Activated CD4-positive, alpha-beta memory T cell treated with anti-CD3 and anti-CD28 coated beads for 36 hours (primary cell): ENCODE measurements at regions not wholly inside any gene's neighbourhood (a gene's known extent, or its start where the extent isn't known, plus 50 kb on each side); places are given as distances from the start of the nearest gene placed in this dataset.

Experiments
- CTCF ChIA-PET: fragments of 350-600 bp; sonication (Branson Sonifier 250); formaldehyde crosslinking; loops from one replicate; lab custom pipeline; 2021; ENCODE audit warnings: antibody characterized with exemption, inconsistent platforms; lab: Charles Lee
- POLR2A ChIA-PET: fragments of 350-600 bp; sonication (Branson Sonifier 250); formaldehyde crosslinking; loops from one replicate; lab custom pipeline; 2021; ENCODE audit warnings: antibody characterized with exemption; lab: Charles Lee
- DNase-seq: peaks from one replicate; pipeline ENCODE4 v3.0.0-alpha.2; 2020
- H3K27ac Mint-ChIP-seq: one replicate; pipeline ENCODE4 v1.8.0; 2021; ENCODE audit warnings: mixed read lengths
- H3K27me3 Mint-ChIP-seq: one replicate; pipeline ENCODE4 v1.8.0; 2021; ENCODE audit warnings: mixed read lengths
- H3K36me3 Mint-ChIP-seq: one replicate; pipeline ENCODE4 v1.8.0; 2021; ENCODE audit warnings: mixed read lengths
- H3K4me1 Mint-ChIP-seq: one replicate; pipeline ENCODE4 v1.8.0; 2021; ENCODE audit warnings: low read depth, mixed read lengths
- H3K4me3 Mint-ChIP-seq: one replicate; pipeline ENCODE4 v1.8.0; 2021; ENCODE audit warnings: mild to moderate bottlenecking, mixed read lengths
- H3K9me3 Mint-ChIP-seq: one replicate; pipeline ENCODE4 v1.8.0; 2021; ENCODE audit warnings: mixed read lengths
- intact Hi-C: fragments of 100-400 bp; cut with micrococcal nuclease; formaldehyde crosslinking; loops from one replicate; pipeline ENCODE4 v1.15.1; 2023

DNA sequence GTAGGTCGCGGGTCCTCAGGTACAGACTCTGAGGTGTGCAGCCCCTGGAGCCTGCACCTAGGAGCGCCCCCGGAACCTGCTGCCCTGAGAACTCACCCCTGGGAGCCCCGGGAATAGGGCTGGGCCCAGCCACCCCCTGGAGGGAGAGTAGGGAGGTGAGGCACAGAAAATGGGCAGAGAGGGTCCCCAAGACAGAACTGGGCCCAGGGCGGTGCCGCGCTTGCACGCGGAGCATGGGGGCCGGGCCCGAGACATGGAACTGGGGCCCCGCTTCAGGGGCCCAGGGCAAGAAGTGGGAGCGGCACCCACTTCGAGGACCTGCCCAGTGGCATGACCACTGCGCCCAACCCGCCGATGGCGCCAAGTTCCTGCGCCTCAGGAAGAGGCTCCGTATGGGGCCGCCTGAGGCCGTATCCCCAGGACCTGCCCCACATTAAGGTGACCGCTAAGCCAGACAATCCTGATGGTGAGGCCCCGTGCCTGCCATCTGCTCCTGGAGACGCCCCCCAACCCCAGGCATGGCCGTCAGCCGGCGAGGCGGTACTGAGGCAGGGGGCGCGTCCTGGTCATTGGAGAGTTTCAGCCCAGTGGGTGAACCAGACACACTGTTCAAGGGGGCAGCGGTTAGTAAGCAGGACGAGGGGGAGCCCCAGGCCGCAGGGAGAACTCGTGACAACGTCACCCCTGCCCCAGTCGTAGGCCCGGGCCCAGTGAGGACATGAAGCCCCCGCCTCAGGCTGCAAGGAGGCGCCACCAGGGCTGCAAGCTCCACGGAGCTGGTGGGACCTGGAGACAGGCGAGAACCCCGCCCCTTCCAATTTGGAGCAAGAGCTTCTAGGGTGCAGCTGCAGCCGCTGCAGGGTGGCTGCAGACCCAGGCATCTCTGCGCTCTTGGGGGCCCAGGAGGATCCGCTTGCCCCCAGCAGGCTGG is 89.5 kb upstream of the PUM3 start:
- H3K27ac Mint-ChIP-seq = no peak overlapping the region
- H3K36me3 Mint-ChIP-seq = no peaks in the 10 kb centered on the region
- intact Hi-C loops = loop anchor here (10.0 kb wide), 1 partner anchor 61 kb away; no protein-coding TSS in a partner anchor
- no peaks in the 10 kb centered on the region for H3K9me3 Mint-ChIP-seq
- no peak overlapping the region for H3K4me3 Mint-ChIP-seq
- no peaks in the 10 kb centered on the region for H3K27me3 Mint-ChIP-seq
- ChIA-PET POLR2A (no interaction called here), CTCF (no interaction called here)
- H3K4me1 Mint-ChIP-seq = no peaks in the 10 kb centered on the region
- no peak for DNase-seq

DNA sequence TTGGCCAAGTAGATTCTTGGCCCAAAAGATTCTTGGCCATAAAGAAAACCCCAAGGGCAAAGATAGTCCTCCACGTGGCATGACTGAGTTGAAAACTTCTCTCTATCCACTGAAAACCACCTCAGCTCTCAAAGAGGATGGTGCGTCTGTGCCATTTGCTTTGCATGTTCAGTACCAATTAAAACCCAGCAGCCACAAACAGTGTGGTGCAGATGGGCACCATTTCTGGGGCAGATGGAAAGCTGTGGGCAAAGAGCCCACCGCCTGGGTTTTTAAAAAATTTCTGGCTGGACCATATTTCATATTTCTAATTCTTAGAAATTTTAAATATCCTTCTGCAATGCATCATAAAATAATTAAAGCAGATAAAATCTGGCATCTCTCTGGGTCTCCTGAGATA is 84.5 kb upstream of the PUM3 start:
- no peak for DNase-seq
- no peaks in the 10 kb centered on the region for H3K4me1 Mint-ChIP-seq
- H3K27me3 Mint-ChIP-seq = peaks cover 6% of the 10 kb centered on the region
- H3K4me3 Mint-ChIP-seq = no peak overlapping the region
- ChIA-PET POLR2A (no interaction called here), CTCF (interaction anchor here (0.8 kb wide), 1 partner anchor 117 kb away, joined by 3 read pairs; no protein-coding TSS in a partner anchor)
- no peaks in the 10 kb centered on the region for H3K36me3 Mint-ChIP-seq
- intact Hi-C loops = no loop called here
- no peaks in the 10 kb centered on the region for H3K9me3 Mint-ChIP-seq
- no peak overlapping the region for H3K27ac Mint-ChIP-seq

DNA sequence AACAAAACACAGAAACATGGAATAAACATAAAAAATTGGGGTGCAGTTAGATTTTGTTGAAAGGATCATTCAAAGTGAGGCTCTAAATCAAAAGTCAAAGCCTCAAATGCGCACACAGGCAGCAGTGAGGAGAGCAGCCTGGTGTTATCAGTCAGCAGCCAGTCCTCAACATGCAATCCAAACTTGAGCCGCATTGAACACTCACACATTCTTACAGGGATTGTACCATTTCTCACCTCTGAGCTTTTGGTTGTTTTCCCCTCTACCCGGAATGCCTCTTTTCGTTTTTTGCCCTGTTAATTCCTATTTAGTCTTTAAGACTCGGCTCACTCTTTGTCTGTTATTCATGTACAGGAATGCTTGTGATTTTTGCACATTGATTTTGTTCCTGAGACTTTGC is 81.1 kb upstream of the PUM3 start:
- Mint-ChIP-seq H3K9me3 (no peaks in the 10 kb centered on the region), H3K4me1 (no peaks in the 10 kb centered on the region), H3K36me3 (no peaks in the 10 kb centered on the region), H3K4me3 (no peak overlapping the region), H3K27me3 (peaks cover 9% of the 10 kb centered on the region), H3K27ac (no peak overlapping the region)
- POLR2A ChIA-PET = no interaction called here
- intact Hi-C loops = no loop called here
- DNase-seq = no peak
- CTCF ChIA-PET = no interaction called here

DNA sequence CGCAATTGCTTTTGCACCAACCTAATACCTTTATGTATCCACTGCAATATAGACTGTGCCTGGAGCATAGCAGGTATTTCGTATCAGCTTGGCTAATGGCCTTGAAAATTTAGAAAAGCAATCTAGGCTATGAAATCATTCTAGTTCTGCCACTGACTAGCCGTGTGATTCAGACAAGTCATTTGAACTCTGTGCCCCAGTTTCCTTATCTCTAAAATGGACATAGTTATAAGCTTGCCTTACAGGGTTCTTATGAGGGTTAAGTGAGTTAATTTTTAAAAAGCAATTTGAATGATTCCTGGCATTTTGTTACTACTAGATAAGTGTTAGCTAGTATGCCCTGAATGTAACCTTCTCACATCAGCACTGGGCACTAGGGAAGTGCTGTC is 80.5 kb upstream of the PUM3 start:
- ChIA-PET POLR2A (no interaction called here), CTCF (no interaction called here)
- Mint-ChIP-seq H3K27me3 (peaks cover 9% of the 10 kb centered on the region), H3K27ac (no peak overlapping the region), H3K36me3 (no peaks in the 10 kb centered on the region), H3K9me3 (no peaks in the 10 kb centered on the region), H3K4me1 (no peaks in the 10 kb centered on the region), H3K4me3 (no peak overlapping the region)
- intact Hi-C loops = no loop called here
- DNase-seq = no peak

DNA sequence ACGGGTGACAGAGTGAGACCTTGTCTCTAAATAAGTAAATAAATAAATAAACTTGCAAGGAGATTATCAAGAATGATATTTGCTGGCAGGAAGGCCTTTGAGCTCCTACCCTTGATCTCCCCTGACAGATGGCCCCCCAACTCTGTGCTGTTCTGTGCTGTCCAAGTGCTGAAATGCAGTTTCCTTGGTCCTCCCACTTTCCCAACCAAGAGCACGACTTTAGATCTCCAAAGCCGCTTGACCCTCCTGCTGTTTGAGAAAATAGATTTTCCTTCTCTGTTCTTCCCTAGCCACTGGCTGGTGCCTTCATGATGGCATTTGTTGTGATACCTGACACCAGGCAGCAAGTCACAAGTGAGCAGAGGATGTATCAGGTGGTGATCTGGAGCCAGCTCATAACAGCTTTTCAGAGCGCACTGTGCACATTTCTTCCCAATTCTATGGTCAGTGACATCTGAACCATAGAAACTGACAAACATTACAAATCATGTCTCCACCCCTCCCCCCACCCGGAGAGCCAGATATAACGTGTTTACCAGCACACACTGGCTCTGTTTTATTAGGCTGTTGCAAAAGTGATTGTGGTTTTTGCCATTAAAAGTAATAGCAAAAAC is 80.0 kb upstream of the PUM3 start:
- no peak for DNase-seq
- no peaks in the 10 kb centered on the region for H3K36me3 Mint-ChIP-seq
- intact Hi-C loops = no loop called here
- ChIA-PET CTCF (interaction anchor here (0.7 to 1.1 kb wide), 2 partner anchors 11 to 64 kb away, joined by 3 read pairs; no protein-coding TSS in a partner anchor), POLR2A (no interaction called here)
- no peaks in the 10 kb centered on the region for H3K9me3 Mint-ChIP-seq
- H3K27ac Mint-ChIP-seq = no peak overlapping the region
- H3K4me3 Mint-ChIP-seq = no peak overlapping the region
- H3K4me1 Mint-ChIP-seq = no peaks in the 10 kb centered on the region
- peaks cover 9% of the 10 kb centered on the region for H3K27me3 Mint-ChIP-seq

DNA sequence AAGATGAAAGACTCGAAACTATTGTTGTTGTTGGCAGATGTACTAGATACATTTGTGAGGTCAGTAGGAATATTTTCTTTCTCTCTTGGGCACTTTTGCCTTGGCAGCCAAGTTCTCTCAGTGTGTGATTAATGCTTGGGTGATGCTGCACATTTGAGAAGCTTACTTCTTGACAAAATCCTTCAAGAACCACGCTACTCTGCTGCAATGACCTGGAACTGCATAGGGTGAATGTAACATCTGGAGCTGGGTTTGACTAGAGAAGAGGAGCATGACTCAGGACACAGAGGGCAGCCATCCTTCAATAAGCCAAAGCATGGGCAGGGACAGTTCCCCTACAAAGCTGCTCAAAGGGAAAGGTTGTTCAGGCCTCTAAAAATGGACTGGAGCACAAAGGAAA is 75.5 kb upstream of the PUM3 start:
- no peak for DNase-seq
- intact Hi-C loops = loop anchor here (10.0 kb wide), 1 partner anchor 65 kb away; no protein-coding TSS in a partner anchor
- Mint-ChIP-seq H3K27ac (no peak overlapping the region), H3K4me1 (no peaks in the 10 kb centered on the region), H3K4me3 (no peak overlapping the region), H3K9me3 (no peaks in the 10 kb centered on the region), H3K36me3 (no peaks in the 10 kb centered on the region), H3K27me3 (peaks cover 3% of the 10 kb centered on the region)
- POLR2A ChIA-PET = no interaction called here
- CTCF ChIA-PET = no interaction called here

DNA sequence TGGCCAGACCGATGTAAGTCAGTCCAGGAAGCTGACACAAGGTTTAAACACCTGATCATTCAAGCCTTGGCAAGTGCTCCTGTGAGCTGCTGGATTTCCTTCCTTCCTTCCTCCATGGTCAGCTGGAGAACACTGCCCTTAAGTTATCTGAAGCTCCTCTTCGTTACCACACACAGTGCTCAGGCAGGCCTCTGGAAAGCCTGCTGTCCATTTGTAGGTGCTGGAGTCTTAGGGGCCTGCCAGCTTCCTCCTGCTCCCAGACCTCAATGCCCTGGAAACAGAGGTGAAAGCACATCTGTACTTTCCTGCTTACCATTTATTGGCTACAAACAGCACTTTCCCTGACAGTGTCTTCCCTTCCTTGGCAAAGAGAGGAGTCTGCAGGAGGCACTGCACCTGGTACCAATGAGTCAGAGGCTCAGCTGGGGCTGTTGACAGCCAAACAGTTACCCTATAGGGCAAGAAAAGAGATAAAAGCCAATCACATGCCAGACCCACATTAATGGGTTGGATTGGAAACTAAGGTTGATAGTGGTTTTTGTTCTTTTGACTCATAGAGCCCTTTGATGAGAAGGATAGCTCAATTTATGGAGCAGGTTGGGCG is 72.6 kb upstream of the PUM3 start:
- POLR2A ChIA-PET = no interaction called here
- H3K27ac Mint-ChIP-seq = no peak overlapping the region
- DNase-seq = no peak
- no peaks in the 10 kb centered on the region for H3K9me3 Mint-ChIP-seq
- no peaks in the 10 kb centered on the region for H3K36me3 Mint-ChIP-seq
- intact Hi-C loops = loop anchor here (10.0 kb wide), 1 partner anchor 62 kb away; no protein-coding TSS in a partner anchor
- CTCF ChIA-PET = no interaction called here
- H3K27me3 Mint-ChIP-seq = peaks cover 1% of the 10 kb centered on the region
- no peaks in the 10 kb centered on the region for H3K4me1 Mint-ChIP-seq
- no peak overlapping the region for H3K4me3 Mint-ChIP-seq

DNA sequence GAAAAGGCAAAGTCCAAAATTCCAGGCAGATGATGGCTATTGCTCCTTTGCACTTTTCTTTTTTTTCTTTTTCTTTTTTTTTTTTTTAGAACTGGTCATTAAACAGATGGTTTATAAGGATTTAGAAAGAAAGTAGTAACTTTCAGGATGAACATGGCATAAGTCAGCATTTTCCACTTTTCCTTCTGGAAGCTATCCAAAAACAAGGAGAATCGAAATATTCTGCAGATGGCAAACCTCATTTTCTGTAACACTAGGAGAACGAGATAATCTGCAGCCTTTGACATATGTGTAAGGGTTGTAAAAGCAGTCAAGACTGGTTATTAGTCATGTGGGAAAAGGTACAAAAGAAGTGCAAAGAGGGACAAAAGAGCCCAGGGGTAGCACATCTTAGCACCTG is 69.1 kb upstream of the PUM3 start:
- ChIA-PET POLR2A (no interaction called here), CTCF (interaction anchor here (0.9 kb wide), 1 partner anchor 11 kb away, joined by 3 read pairs; no protein-coding TSS in a partner anchor)
- DNase-seq = no peak
- Mint-ChIP-seq H3K27ac (no peak overlapping the region), H3K4me1 (no peaks in the 10 kb centered on the region), H3K9me3 (no peaks in the 10 kb centered on the region), H3K36me3 (no peaks in the 10 kb centered on the region), H3K27me3 (peaks cover 4% of the 10 kb centered on the region), H3K4me3 (no peak overlapping the region)
- intact Hi-C loops = loop anchor here (10.0 kb wide), 1 partner anchor 58 kb away; no protein-coding TSS in a partner anchor

DNA sequence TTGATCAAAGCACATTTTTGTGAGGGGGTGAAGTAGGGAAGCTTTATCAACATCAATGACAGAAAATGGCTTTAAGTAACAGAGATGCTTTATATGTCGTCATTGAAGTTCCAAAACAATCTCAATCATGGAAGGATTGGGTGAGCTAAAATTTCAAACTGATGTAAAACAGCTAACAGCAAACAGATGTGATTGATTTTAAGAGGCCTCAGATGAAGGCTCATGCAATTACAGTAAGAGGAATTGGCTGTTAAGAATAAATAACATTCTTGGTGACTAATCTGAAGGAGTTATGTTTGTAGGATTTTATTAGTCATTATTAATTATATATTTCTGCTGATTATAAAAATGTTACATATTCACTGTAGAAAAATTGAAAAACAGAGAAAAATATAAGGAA is 63.5 kb upstream of the PUM3 start:
- Mint-ChIP-seq H3K27ac (no peak overlapping the region), H3K4me1 (no peaks in the 10 kb centered on the region), H3K9me3 (no peaks in the 10 kb centered on the region), H3K27me3 (peaks cover 7% of the 10 kb centered on the region), H3K4me3 (no peak overlapping the region), H3K36me3 (no peaks in the 10 kb centered on the region)
- intact Hi-C loops = no loop called here
- no peak for DNase-seq
- ChIA-PET POLR2A (no interaction called here), CTCF (interaction anchor here (1.7 kb wide), 1 partner anchor 48 kb away, joined by 5 read pairs; no protein-coding TSS in a partner anchor)

DNA sequence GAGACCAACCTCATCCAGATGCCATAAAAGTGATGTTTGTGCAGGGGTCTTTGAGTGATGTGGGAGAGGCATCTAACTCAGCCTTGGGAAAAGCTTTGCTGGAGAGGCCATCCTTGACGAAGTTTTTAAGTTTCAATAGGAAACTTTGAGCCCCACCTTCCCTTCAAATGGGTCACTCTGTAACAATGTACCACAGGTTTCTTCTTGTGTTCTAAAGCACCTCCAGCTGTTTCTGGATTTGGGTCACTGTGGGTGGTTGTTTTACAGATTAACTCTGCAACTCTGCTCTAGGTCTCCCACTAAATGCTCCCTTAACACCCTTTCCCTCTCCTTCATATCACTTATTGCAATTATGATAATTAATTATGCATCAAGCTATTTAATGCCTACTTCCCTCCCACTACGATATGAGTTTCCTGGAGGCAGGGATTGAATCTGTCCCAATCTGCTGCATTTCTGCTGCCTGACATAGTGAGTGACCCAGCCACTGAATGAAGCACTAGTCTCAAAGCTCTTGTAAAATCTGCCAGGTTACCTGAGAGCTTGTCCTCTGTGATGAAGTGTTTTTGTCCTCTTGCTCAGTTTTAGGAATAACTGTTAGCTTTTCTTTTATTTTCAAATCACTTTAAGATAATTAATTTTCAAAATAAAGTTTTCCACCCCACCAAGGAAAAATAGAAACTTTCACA is 60.5 kb upstream of the PUM3 start:
- peaks cover 6% of the 10 kb centered on the region for H3K27me3 Mint-ChIP-seq
- no peaks in the 10 kb centered on the region for H3K36me3 Mint-ChIP-seq
- DNase-seq = no peak
- H3K9me3 Mint-ChIP-seq = peaks cover 3% of the 10 kb centered on the region
- no peak overlapping the region for H3K27ac Mint-ChIP-seq
- H3K4me1 Mint-ChIP-seq = no peaks in the 10 kb centered on the region
- no peak overlapping the region for H3K4me3 Mint-ChIP-seq
- POLR2A ChIA-PET = no interaction called here
- CTCF ChIA-PET = no interaction called here
- intact Hi-C loops = no loop called here
